Mammary epithelial cell (primary cell): ENCODE measurements at regions not wholly inside any gene's neighbourhood (a gene's known extent, or its start where the extent isn't known, plus 50 kb on each side); places are given as distances from the start of the nearest gene placed in this dataset.

Experiments
- CTCF ChIP-seq, 2 donors: IDR thresholded peaks in 1 of 2; conservative IDR thresholded peaks in 1 of 2; 2 replicates each; pipeline ENCODE4 v1.5.1; 2011 to 2012; ENCODE audit warnings: inconsistent platforms in 2 of 2, low read length in 2 of 2, mild to moderate bottlenecking in 2 of 2, control low read depth in 1 of 2, low read depth in 1 of 2; ENCODE audit not compliant: insufficient read depth in 1 of 2; ENCODE audit errors: extremely low read depth in 1 of 2
- EZH2 ChIP-seq: IDR thresholded peaks from 2 replicates; pipeline ENCODE4 v1.6.1; 2012; ENCODE audit warnings: low read length, inconsistent platforms, borderline replicate concordance

- no peak for TF ChIP-seq CTCF (conservative IDR thresholded peaks at IDR 0.05 in 1 of 2, IDR thresholded peaks at IDR 0.05 in 1 of 2; ENCODE audit: extremely low read depth in 1 of 2, insufficient read depth in 1 of 2, low read depth in 1 of 2, low read length in 2 of 2)
- no peak for TF ChIP-seq EZH2
Observed at GRCh38 chr2:239647052-239647819, 246.4 kb upstream of the HDAC4 start.
